Heart right ventricle (tissue), 16 donors: ENCODE measurements at regions not wholly inside any gene's neighbourhood (a gene's known extent, or its start where the extent isn't known, plus 50 kb on each side); places are given as distances from the start of the nearest gene placed in this dataset.

Experiments used
- ATAC-seq, 8 donors: fragments of 200-7000 bp; cut with Tn5 transposase; one replicate each; pipeline ENCODE4 v1.9.1; 2020; ENCODE audit warnings: mild to moderate bottlenecking in 8 of 8, moderate library complexity in 8 of 8, moderate number of reproducible peaks in 1 of 8
- DNase-seq, 2 donors: peaks; one replicate each; pipeline ENCODE4 v3.0.0-alpha.2; 2020
- H3K27ac ChIP-seq, 10 donors: fragments of 200-600 bp; sonication (generic) in 2 of 10; one replicate each; pipeline versions ENCODE4 v1.5.0 to v1.8.0; 2020 to 2022; ENCODE audit warnings: mild to moderate bottlenecking in 3 of 10
- H3K27me3 ChIP-seq, 7 donors: fragments of 200-600 bp; one replicate each; pipeline ENCODE4 v1.8.0; 2021 to 2022; ENCODE audit warnings: mild to moderate bottlenecking in 2 of 7
- H3K36me3 ChIP-seq, 9 donors: fragments of 200-600 bp; sonication (generic) in 1 of 9; one replicate each; pipeline versions ENCODE4 v1.5.0 to v1.8.0; 2020 to 2022; ENCODE audit warnings: mild to moderate bottlenecking in 2 of 9
- H3K4me1 ChIP-seq, 9 donors: fragments of 200-600 bp; sonication (generic) in 1 of 9; one replicate each; pipeline versions ENCODE4 v1.5.0 to v1.8.0; 2020 to 2022; ENCODE audit warnings: mild to moderate bottlenecking in 4 of 9
- H3K4me3 ChIP-seq, 10 donors: fragments of 200-600 bp; sonication (generic) in 2 of 10; one replicate each; pipeline versions ENCODE4 v1.5.0 to v1.8.0; 2020 to 2022; ENCODE audit warnings: mild to moderate bottlenecking in 7 of 10, moderate library complexity in 2 of 10
- H3K9me3 ChIP-seq, 11 donors: fragments of 200-600 bp in 10 of 11; sonication (generic) in 2 of 11; one replicate each; pipeline versions ENCODE4 v1.5.0 to v1.8.0; 2013 to 2022; ENCODE audit warnings: mild to moderate bottlenecking in 2 of 11, control low read depth in 1 of 11, moderate library complexity in 1 of 11
- CTCF ChIP-seq, 9 donors: fragments of 200-600 bp; sonication (generic) in 2 of 9; IDR thresholded peaks; one replicate each; pipeline versions ENCODE4 v1.5.0 to v1.8.0; 2021 to 2022; ENCODE audit warnings: antibody characterized with exemption in 9 of 9, mild to moderate bottlenecking in 5 of 9, moderate library complexity in 1 of 9
- WGBS, 2 donors: extraction: QIAGEN DNeasy Blood & Tissue Kit; methylation state at CpG; one replicate each; pipeline ENCODE4 v1.1.7; 2013; ENCODE audit warnings: inconsistent platforms in 1 of 2; 5-methylcytosine and 5-hydroxymethylcytosine counted together
- intact Hi-C, 10 donors: fragments of 100-400 bp; cut with DNase I; formaldehyde crosslinking; loops; one replicate each; pipeline versions ENCODE4 v1.11.1 to v1.14.2; 2022
- donor health status: Arrhythmogenic right ventricular cardiomyopathy.
- donor health status: ischemic (EF 13 %, LVEDD 7.1; RV severe dilation, severe dysfunction).
- donor health status: healthy with polysubstance abuse.
- donor health status: DM: no; HTN: yes; CAD: no.
- donor health status: DM: no; HTN: no; CAD: no.
- donor health status: ischemic (EF 25% LVEDD 6.9; RV normal size, moderate dysfunction).
- donor health status: ischemic (EF 25% LVEDD 5.7; RV mildly dilated, moderate dysfunction).
- donor health status: healthy.
- donor health status: DM: yes; HTN: yes; CAD: no.
- donor health status: Ischemic cardiomyopathy.
- donor health status: ischemic (EF 35%, LVEDD 5.7; RV mildly dilated, moderate dysfunction).
- donor health status: nonischemic (EF 11% LVEDD 7.7; RV severe dilation, severe dysfunction).
- donor health status: DM: yes; HTN: yes; CAD: no.
- donor health status: PGD.
- donor health status: ischemic (EF 29% LVEDD 5.4; RV normal size, mild dysfunction).
- donor health status: nonischemic (EF 23%, LVEDD 6.1; RV moderate dilation, normal function).

- H3K27me3 ChIP-seq: peaks cover 0 to 18% (median 12%) of the 10 kb centered on the region in 7 donors
- no peak overlapping the region for H3K4me3 ChIP-seq
- H3K9me3 ChIP-seq: no peaks in the 10 kb centered on the region
- no peaks in the 10 kb centered on the region for H3K36me3 ChIP-seq
- no peak overlapping the region for H3K27ac ChIP-seq
- peaks cover 0 to 16% (median 0%) of the 10 kb centered on the region in 9 donors for H3K4me1 ChIP-seq
- no peak for TF ChIP-seq CTCF (IDR thresholded peaks at IDR 0.05)
- ATAC-seq (no peak), DNase-seq (no peak)
- WGBS, 2 donors: 91 to 95% methylated on average over 3 of the region's 3 CpGs
- intact Hi-C loops: no loop called here
Observed at GRCh38 chr6:40760887-40761286, 173.7 kb upstream of the LRFN2 start.

- intact Hi-C loops: no loop called here
- 84 to 90% methylated on average over 5 of the region's 5 CpGs for WGBS, 2 donors
- no peaks in the 10 kb centered on the region for H3K36me3 ChIP-seq
- no peak for DNase-seq
- H3K27ac ChIP-seq: no peak overlapping the region
- H3K4me1 ChIP-seq: peaks cover 0 to 16% (median 0%) of the 10 kb centered on the region in 9 donors
- no peak overlapping the region for H3K4me3 ChIP-seq
- no peaks in the 10 kb centered on the region for H3K9me3 ChIP-seq
- no peak for TF ChIP-seq CTCF (IDR thresholded peaks at IDR 0.05)
- ATAC-seq: no peak
- peaks cover 0 to 27% (median 22%) of the 10 kb centered on the region in 7 donors for H3K27me3 ChIP-seq
Observed at GRCh38 chr6:40759838-40760237, 172.7 kb upstream of the LRFN2 start.

- intact Hi-C loops: no loop called here
- no peak for DNase-seq
- Histone ChIP-seq H3K4me3 (no peak overlapping the region), H3K27me3 (peaks cover 0 to 32% (median 28%) of the 10 kb centered on the region in 7 donors), H3K36me3 (no peaks in the 10 kb centered on the region), H3K9me3 (no peaks in the 10 kb centered on the region), H3K27ac (no peak overlapping the region), H3K4me1 (peaks cover 0 to 16% (median 0%) of the 10 kb centered on the region in 9 donors)
- peak in 1 of 8 donors; percentile 31 for ATAC-seq
- WGBS, 2 donors: 61 to 67% methylated on average over 3 of the region's 3 CpGs
- TF ChIP-seq CTCF (IDR thresholded peaks at IDR 0.05): no peak
Observed at GRCh38 chr6:40759264-40759663, 172.1 kb upstream of the LRFN2 start.

- Histone ChIP-seq H3K9me3 (no peaks in the 10 kb centered on the region), H3K4me3 (no peak overlapping the region), H3K27me3 (peaks cover 0 to 44% (median 32%) of the 10 kb centered on the region in 7 donors), H3K36me3 (no peaks in the 10 kb centered on the region), H3K27ac (no peak overlapping the region), H3K4me1 (peaks cover 0 to 7% (median 0%) of the 10 kb centered on the region in 9 donors)
- intact Hi-C loops: no loop called here
- ATAC-seq: no peak
- WGBS, 2 donors: 74 to 75% methylated on average over 8 of the region's 8 CpGs
- DNase-seq: no peak
- TF ChIP-seq CTCF (IDR thresholded peaks at IDR 0.05): no peak
Observed at GRCh38 chr6:40755749-40756452, 168.7 kb upstream of the LRFN2 start.
